GM12891 (cell line): ENCODE measurements at regions not wholly inside any gene's neighbourhood (a gene's known extent, or its start where the extent isn't known, plus 50 kb on each side); places are given as distances from the start of the nearest gene placed in this dataset.

Experiments used
- PAX5 ChIP-seq: IDR thresholded peaks from 2 replicates; pipeline ENCODE4 v1.6.1; 2011; ENCODE audit warnings: low read length, moderate library complexity, mild to moderate bottlenecking; ENCODE audit not compliant: insufficient read depth, severe bottlenecking
- POLR2A ChIP-seq: IDR thresholded peaks from 2 replicates; pipeline ENCODE4 v1.6.1; 2011; ENCODE audit warnings: low read depth, low read length, control low read depth
- POLR2AphosphoS5 ChIP-seq: IDR thresholded peaks from 2 replicates; pipeline ENCODE4 v1.6.1; 2011; ENCODE audit warnings: low read depth, low read length, control low read depth
- POU2F2 ChIP-seq: IDR thresholded peaks from 2 replicates; pipeline ENCODE4 v1.6.1; 2011; ENCODE audit warnings: low read depth, mild to moderate bottlenecking, control low read depth, low read length, moderate library complexity
- SPI1 ChIP-seq: IDR thresholded peaks from 2 replicates; pipeline ENCODE4 v1.6.1; 2011; ENCODE audit warnings: low read depth, low read length, control low read depth
- TAF1 ChIP-seq: IDR thresholded peaks from 2 replicates; pipeline ENCODE4 v1.6.1; 2011; ENCODE audit warnings: low read depth, low read length, control low read depth

DNA sequence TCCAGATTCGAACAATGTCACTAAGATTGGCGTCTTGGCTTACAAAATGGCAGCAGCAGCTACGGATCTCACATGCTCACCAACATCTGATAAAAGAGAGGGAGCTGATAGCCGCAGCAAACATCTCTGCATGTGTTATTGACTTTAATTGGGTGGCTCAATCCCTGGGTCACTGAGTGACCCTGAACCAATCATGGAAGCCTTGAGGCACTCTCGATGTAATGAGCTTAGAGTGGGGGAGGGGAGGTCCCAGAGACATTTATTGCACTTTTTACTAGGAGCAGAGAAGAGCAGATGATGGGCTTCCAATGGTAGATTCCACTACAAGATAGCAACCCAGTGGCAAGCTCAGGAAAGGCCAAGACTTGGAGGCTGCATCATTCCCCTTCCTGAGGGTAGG, 238.7 kb downstream of the BMP7 start:
- no peak for TF ChIP-seq POLR2A
- no peak for TF ChIP-seq POLR2AphosphoS5
- no peak for TF ChIP-seq TAF1
- no peak for TF ChIP-seq PAX5
- TF ChIP-seq SPI1, result no peak
- TF ChIP-seq POU2F2, result no peak
